Progenitor cell of endocrine pancreas (in vitro differentiated cells): ENCODE measurements at regions not wholly inside any gene's neighbourhood (a gene's known extent, or its start where the extent isn't known, plus 50 kb on each side); places are given as distances from the start of the nearest gene placed in this dataset.

Experiments used
- DNase-seq: peaks from one replicate; pipeline ENCODE4 v3.0.0; 2021; ENCODE audit warnings: low spot score; ENCODE audit not compliant: unreplicated experiment
- H3K27ac Mint-ChIP-seq: 2 replicates; pipeline ENCODE4 v1.8.0; 2021; ENCODE audit warnings: mild to moderate bottlenecking, moderate library complexity, mixed read lengths
- H3K27me3 Mint-ChIP-seq: 2 replicates; pipeline ENCODE4 v1.8.0; 2021; ENCODE audit warnings: mixed read lengths
- H3K36me3 Mint-ChIP-seq: 2 replicates; pipeline ENCODE4 v1.8.0; 2022; ENCODE audit warnings: mixed read lengths; ENCODE audit not compliant: insufficient read depth
- H3K4me1 Mint-ChIP-seq: 2 replicates; pipeline ENCODE4 v1.8.0; 2021; ENCODE audit warnings: low read depth, mixed read lengths
- H3K4me3 Mint-ChIP-seq: 2 replicates; pipeline ENCODE4 v1.8.0; 2021; ENCODE audit warnings: low read depth, mild to moderate bottlenecking, moderate library complexity, mixed read lengths
- H3K9me3 Mint-ChIP-seq: 2 replicates; pipeline ENCODE4 v1.8.0; 2021; ENCODE audit warnings: low read depth, mixed read lengths
- TF ChIP-seq, protein P1 (sequence below): fragments of 200-600 bp; sonication (generic); IDR thresholded peaks from one replicate; pipeline ENCODE4 v1.5.0; 2021; ENCODE audit warnings: antibody characterized with exemption, mild to moderate bottlenecking; ENCODE audit not compliant: unreplicated experiment

DNA sequence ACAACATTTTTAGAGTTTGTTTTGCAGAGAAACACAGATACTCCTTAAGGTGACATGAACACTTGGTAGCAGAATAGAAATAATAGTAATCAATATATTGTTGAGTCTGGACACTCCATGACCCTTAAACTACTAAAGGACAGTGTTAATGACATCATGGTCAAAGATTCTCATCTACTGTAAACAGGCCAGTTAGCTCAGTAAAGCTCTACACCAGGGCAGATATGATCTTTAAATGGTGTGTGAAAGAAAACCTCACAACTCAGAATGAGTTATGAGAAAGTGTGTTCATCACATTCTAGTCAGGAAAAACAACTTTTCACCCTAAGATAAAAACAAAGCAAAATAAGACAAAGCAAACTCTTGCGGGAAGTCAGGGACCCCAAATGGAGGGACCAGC lies 58.1 kb upstream of the ADAMTS5 start:
- Mint-ChIP-seq H3K27me3 (peaks cover 17% of the 10 kb centered on the region), H3K27ac (no peak overlapping the region), H3K4me3 (no peak overlapping the region), H3K9me3 (no peaks in the 10 kb centered on the region), H3K36me3 (no peaks in the 10 kb centered on the region), H3K4me1 (peaks cover 2% of the 10 kb centered on the region)
- DNase-seq, result no peak
- TF ChIP-seq, protein P1, sequence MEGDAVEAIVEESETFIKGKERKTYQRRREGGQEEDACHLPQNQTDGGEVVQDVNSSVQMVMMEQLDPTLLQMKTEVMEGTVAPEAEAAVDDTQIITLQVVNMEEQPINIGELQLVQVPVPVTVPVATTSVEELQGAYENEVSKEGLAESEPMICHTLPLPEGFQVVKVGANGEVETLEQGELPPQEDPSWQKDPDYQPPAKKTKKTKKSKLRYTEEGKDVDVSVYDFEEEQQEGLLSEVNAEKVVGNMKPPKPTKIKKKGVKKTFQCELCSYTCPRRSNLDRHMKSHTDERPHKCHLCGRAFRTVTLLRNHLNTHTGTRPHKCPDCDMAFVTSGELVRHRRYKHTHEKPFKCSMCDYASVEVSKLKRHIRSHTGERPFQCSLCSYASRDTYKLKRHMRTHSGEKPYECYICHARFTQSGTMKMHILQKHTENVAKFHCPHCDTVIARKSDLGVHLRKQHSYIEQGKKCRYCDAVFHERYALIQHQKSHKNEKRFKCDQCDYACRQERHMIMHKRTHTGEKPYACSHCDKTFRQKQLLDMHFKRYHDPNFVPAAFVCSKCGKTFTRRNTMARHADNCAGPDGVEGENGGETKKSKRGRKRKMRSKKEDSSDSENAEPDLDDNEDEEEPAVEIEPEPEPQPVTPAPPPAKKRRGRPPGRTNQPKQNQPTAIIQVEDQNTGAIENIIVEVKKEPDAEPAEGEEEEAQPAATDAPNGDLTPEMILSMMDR, result no peak

DNA sequence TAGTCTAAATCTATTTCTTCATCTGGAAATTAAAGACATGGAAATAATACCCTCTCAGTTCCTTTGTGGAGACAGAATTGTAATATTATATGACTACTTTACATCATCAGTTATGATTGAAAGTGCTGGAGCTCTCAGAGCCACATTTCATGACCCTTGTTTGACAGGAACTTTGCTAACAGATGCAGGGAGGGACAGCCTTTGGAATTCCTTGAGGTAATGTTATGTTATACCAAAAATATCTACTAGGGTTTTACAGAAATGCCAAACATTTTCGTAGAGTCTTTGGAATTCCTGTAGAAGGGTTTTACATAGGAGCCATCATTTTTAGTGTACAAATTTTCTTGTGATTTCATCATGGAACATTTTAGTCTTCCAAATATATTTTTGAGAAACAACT lies 57.4 kb upstream of the ADAMTS5 start:
- H3K27me3 Mint-ChIP-seq, result peaks cover 17% of the 10 kb centered on the region
- peaks cover 2% of the 10 kb centered on the region for H3K4me1 Mint-ChIP-seq
- H3K4me3 Mint-ChIP-seq, result no peak overlapping the region
- no peak overlapping the region for H3K27ac Mint-ChIP-seq
- no peaks in the 10 kb centered on the region for H3K36me3 Mint-ChIP-seq
- DNase-seq, result no peak
- TF ChIP-seq, protein P1, result no peak
- H3K9me3 Mint-ChIP-seq, result no peaks in the 10 kb centered on the region

- Mint-ChIP-seq H3K4me3 (no peak overlapping the region), H3K36me3 (no peaks in the 10 kb centered on the region), H3K4me1 (peaks cover 2% of the 10 kb centered on the region), H3K9me3 (no peaks in the 10 kb centered on the region), H3K27ac (no peak overlapping the region), H3K27me3 (peaks cover 17% of the 10 kb centered on the region)
- DNase-seq, result no peak
- TF ChIP-seq, protein P1, result no peak
These were observed 56.3 kb upstream of the ADAMTS5 start for GRCh38 chr21:27023186-27023585.

DNA sequence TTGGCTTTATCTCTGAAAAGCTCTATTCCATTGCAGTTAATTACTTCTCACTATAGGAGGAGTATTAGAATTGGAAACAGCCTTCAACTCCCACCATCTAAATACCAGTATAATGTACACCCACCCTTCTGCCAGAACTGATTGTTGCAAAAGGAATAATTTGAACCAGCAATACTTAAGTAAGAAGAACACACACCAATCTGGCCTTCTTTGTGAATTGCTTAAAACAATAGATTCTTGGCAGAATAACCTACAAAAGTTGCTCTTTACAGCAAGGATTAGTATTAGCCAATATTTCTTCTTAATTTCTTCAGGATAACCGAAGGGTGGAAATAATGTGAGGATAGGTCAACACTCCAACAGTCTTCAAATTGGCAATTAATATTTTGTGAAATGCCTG lies 54.9 kb upstream of the ADAMTS5 start:
- no peak overlapping the region for H3K27ac Mint-ChIP-seq

DNA sequence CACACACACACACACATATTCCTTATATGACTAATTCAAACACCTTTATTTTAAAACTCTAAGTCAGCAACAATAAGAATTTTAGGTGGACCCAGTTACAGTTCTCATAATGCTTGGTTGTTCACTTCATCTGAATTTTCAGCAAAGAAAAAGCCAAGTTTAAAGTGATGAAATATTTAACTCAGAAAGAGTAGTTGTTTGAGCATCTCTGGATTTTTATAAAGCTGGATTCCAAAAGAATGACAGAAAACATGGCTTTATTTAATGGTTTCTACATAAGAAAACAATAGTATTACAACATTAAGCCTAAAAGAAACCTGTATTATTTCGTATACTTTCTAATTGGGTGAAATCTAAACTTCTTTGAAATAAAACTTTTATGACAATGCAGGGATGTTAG lies 54.2 kb upstream of the ADAMTS5 start:
- Mint-ChIP-seq H3K4me1 (peaks cover 2% of the 10 kb centered on the region), H3K9me3 (no peaks in the 10 kb centered on the region), H3K27ac (no peak overlapping the region), H3K4me3 (no peak overlapping the region), H3K27me3 (peaks cover 9% of the 10 kb centered on the region), H3K36me3 (no peaks in the 10 kb centered on the region)
- no peak for DNase-seq
- TF ChIP-seq, protein P1, result no peak

More for the DNA sequence above, 54.9 kb upstream of the ADAMTS5 start:
- peaks cover 16% of the 10 kb centered on the region for H3K27me3 Mint-ChIP-seq
- no peaks in the 10 kb centered on the region for H3K9me3 Mint-ChIP-seq
- H3K4me3 Mint-ChIP-seq, result no peak overlapping the region
- DNase-seq, result no peak
- H3K4me1 Mint-ChIP-seq, result peaks cover 2% of the 10 kb centered on the region
- H3K36me3 Mint-ChIP-seq, result no peaks in the 10 kb centered on the region
- TF ChIP-seq, protein P1, result no peak
